ENCODE measurements at regions not wholly inside any gene's neighbourhood (a gene's known extent, or its start where the extent isn't known, plus 50 kb on each side); places are given as distances from the start of the nearest gene placed in this dataset.
"Not testable (repeated sequence)": the region's sequence is repeated elsewhere in the genome, so short reads cannot be mapped to it uniquely, and the experiment has no call there.

DNA sequence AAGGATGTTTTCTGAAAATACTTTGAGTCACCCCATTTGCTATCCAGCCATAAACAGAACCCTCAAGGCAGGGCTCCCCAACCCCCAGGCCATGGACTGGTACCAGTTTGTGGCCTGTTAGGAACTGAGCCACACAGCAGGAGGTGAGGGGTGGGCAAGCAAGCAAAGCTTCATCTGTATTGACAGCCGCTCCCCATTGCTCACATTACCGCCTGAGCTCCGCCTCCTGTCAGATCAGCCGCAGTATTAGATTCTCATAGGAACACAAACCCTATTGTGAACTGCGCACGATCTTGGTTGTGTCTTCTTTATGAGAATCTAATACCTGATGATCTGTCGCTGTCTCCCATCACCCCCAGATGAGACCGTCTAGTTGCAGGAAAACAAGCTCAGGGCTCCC, 543.8 kb downstream of the CBLN4 start:
- Histone ChIP-seq H3K27me3 (ENCODE audit: control insufficient read depth, insufficient read depth, low read length) (no peaks in the 10 kb centered on the region), H3K4me3 (ENCODE audit: insufficient read depth, low read depth, low read length) (no peak overlapping the region), H3K36me3 (replicated peaks; ENCODE audit: control insufficient read depth, insufficient read depth, low read length) (no peaks in the 10 kb centered on the region)
- no peak for DNase-seq

GRCh38 chr20:55456316-55456940, 548.9 kb downstream of the CBLN4 start:
- no peaks in the 10 kb centered on the region for H3K27me3 ChIP-seq (ENCODE audit: control insufficient read depth, insufficient read depth, low read length)
- no peak for DNase-seq
- no peaks in the 10 kb centered on the region for H3K36me3 ChIP-seq (replicated peaks; ENCODE audit: control insufficient read depth, insufficient read depth, low read length)
- H3K4me3 ChIP-seq (ENCODE audit: insufficient read depth, low read depth, low read length), result no peak overlapping the region

DNA sequence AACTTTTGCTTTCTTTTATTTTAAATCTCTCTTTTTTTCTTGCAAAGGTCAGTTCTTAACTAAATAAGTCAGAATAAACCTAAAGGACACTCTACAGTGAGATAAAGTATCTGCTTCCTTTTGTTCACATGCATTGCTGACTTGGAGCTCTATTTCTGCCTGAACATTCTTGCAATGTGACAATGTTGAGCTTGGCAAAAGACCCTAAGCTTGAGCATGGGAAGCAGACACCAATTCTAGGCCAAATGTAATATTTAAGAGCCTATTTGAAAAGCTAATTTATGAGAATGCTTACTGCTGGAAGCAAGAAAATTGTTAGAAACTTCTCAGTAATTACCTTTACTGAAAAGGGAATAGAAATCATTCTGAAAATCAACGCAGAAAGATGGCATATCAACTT, 556.2 kb downstream of the CBLN4 start:
- no peak for DNase-seq
- Histone ChIP-seq H3K36me3 (replicated peaks; ENCODE audit: control insufficient read depth, insufficient read depth, low read length) (no peaks in the 10 kb centered on the region), H3K4me3 (ENCODE audit: insufficient read depth, low read depth, low read length) (no peak overlapping the region), H3K27me3 (ENCODE audit: control insufficient read depth, insufficient read depth, low read length) (no peaks in the 10 kb centered on the region)

GRCh38 chr20:55446301-55446700, 559.0 kb downstream of the CBLN4 start:
- Histone ChIP-seq H3K27me3 (ENCODE audit: control insufficient read depth, insufficient read depth, low read length) (no peaks in the 10 kb centered on the region), H3K36me3 (replicated peaks; ENCODE audit: control insufficient read depth, insufficient read depth, low read length) (no peaks in the 10 kb centered on the region), H3K4me3 (ENCODE audit: insufficient read depth, low read depth, low read length) (no peak overlapping the region)
- DNase-seq, result no peak

DNA sequence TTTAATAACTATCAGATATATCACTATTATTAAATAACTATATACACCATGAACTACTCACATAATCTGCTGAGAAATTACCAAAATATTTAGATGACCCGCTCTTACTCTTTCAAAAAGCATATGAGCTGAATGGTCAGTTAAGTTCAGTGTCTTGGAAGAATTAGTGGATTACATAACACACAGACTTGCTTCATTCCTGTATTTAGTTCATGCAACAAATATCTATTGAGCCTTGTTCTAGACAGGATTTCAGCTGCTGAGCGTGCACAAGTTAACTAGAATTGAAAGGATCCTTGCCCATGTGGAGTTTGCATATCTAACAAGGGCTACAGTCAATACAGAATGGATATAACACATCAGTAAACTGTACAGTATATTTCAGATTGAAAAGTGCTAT, 566.2 kb downstream of the CBLN4 start:
- Histone ChIP-seq H3K27me3 (ENCODE audit: control insufficient read depth, insufficient read depth, low read length) (no peaks in the 10 kb centered on the region), H3K4me3 (ENCODE audit: insufficient read depth, low read depth, low read length) (no peak overlapping the region), H3K36me3 (replicated peaks; ENCODE audit: control insufficient read depth, insufficient read depth, low read length) (no peaks in the 10 kb centered on the region)
- DNase-seq, result no peak

- H3K4me3 ChIP-seq (ENCODE audit: insufficient read depth, low read depth, low read length), result no peak overlapping the region
- H3K36me3 ChIP-seq (replicated peaks; ENCODE audit: control insufficient read depth, insufficient read depth, low read length), result no peaks in the 10 kb centered on the region
- no peak for DNase-seq
- no peaks in the 10 kb centered on the region for H3K27me3 ChIP-seq (ENCODE audit: control insufficient read depth, insufficient read depth, low read length)
Measured at GRCh38 chr20:55437798-55438415, 567.4 kb downstream of the CBLN4 start.

DNA sequence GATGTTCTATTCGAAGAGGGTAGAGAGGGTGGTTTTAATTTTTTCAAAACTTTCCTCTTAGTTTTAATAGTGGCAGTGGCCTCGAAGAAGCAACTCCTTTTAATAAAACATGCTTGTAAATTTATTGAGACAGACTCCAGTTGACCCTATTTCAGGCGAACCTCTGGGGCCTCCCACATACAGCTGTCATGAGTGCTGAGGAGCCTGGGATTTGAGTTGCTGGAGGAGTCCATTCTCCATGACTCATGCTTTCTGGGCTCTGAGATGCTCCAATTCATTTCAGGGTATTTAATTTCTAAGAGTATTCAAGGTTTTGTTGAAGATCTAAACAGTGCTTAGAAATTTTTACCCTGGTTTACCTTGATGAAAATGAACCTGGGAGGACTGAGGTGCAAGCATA, 580.4 kb downstream of the CBLN4 start:
- H3K4me3 ChIP-seq (ENCODE audit: insufficient read depth, low read depth, low read length), result no peak overlapping the region
- H3K36me3 ChIP-seq (replicated peaks; ENCODE audit: control insufficient read depth, insufficient read depth, low read length), result no peaks in the 10 kb centered on the region
- H3K27me3 ChIP-seq (ENCODE audit: control insufficient read depth, insufficient read depth, low read length), result no peaks in the 10 kb centered on the region
- no peak for DNase-seq

- Histone ChIP-seq H3K4me3 (ENCODE audit: insufficient read depth, low read depth, low read length) (no peak overlapping the region), H3K36me3 (replicated peaks; ENCODE audit: control insufficient read depth, insufficient read depth, low read length) (no peaks in the 10 kb centered on the region), H3K27me3 (ENCODE audit: control insufficient read depth, insufficient read depth, low read length) (no peaks in the 10 kb centered on the region)
- DNase-seq, result no peak
Measured at GRCh38 chr20:55424476-55424875, 580.8 kb downstream of the CBLN4 start.

GRCh38 chr20:55417836-55418235, 587.5 kb downstream of the CBLN4 start:
- Histone ChIP-seq H3K4me3 (ENCODE audit: insufficient read depth, low read depth, low read length) (no peak overlapping the region), H3K27me3 (ENCODE audit: control insufficient read depth, insufficient read depth, low read length) (no peaks in the 10 kb centered on the region), H3K36me3 (replicated peaks; ENCODE audit: control insufficient read depth, insufficient read depth, low read length) (no peaks in the 10 kb centered on the region)
- no peak for DNase-seq

- H3K4me3 ChIP-seq (ENCODE audit: insufficient read depth, low read depth, low read length), result no peak overlapping the region
- DNase-seq, result peak; percentile 49
- H3K36me3 ChIP-seq (replicated peaks; ENCODE audit: control insufficient read depth, insufficient read depth, low read length), result no peaks in the 10 kb centered on the region
- no peaks in the 10 kb centered on the region for H3K27me3 ChIP-seq (ENCODE audit: control insufficient read depth, insufficient read depth, low read length)
Measured at GRCh38 chr20:55415567-55416142, 589.7 kb downstream of the CBLN4 start.

- not testable (repeated sequence) for H3K27me3 ChIP-seq (ENCODE audit: control insufficient read depth, insufficient read depth, low read length); DNase-seq; H3K4me3 ChIP-seq (ENCODE audit: insufficient read depth, low read depth, low read length); H3K36me3 ChIP-seq (replicated peaks; ENCODE audit: control insufficient read depth, insufficient read depth, low read length)
Measured at GRCh38 chr20:55412508-55412907, 592.8 kb downstream of the CBLN4 start.

GRCh38 chr20:55406891-55407290, 598.4 kb downstream of the CBLN4 start:
- no peaks in the 10 kb centered on the region for H3K36me3 ChIP-seq (replicated peaks; ENCODE audit: control insufficient read depth, insufficient read depth, low read length)
- H3K27me3 ChIP-seq (ENCODE audit: control insufficient read depth, insufficient read depth, low read length), result no peaks in the 10 kb centered on the region
- no peak for DNase-seq
- H3K4me3 ChIP-seq (ENCODE audit: insufficient read depth, low read depth, low read length), result no peak overlapping the region

GRCh38 chr20:55394592-55394991, 610.7 kb downstream of the CBLN4 start:
- DNase-seq, result no peak
- Histone ChIP-seq H3K36me3 (replicated peaks; ENCODE audit: control insufficient read depth, insufficient read depth, low read length) (no peaks in the 10 kb centered on the region), H3K4me3 (ENCODE audit: insufficient read depth, low read depth, low read length) (no peak overlapping the region), H3K27me3 (ENCODE audit: control insufficient read depth, insufficient read depth, low read length) (no peaks in the 10 kb centered on the region)

GRCh38 chr20:55390791-55391190, 614.5 kb downstream of the CBLN4 start:
- no peaks in the 10 kb centered on the region for H3K36me3 ChIP-seq (replicated peaks; ENCODE audit: control insufficient read depth, insufficient read depth, low read length)
- H3K27me3 ChIP-seq (ENCODE audit: control insufficient read depth, insufficient read depth, low read length), result no peaks in the 10 kb centered on the region
- no peak overlapping the region for H3K4me3 ChIP-seq (ENCODE audit: insufficient read depth, low read depth, low read length)
- DNase-seq, result no peak

DNA sequence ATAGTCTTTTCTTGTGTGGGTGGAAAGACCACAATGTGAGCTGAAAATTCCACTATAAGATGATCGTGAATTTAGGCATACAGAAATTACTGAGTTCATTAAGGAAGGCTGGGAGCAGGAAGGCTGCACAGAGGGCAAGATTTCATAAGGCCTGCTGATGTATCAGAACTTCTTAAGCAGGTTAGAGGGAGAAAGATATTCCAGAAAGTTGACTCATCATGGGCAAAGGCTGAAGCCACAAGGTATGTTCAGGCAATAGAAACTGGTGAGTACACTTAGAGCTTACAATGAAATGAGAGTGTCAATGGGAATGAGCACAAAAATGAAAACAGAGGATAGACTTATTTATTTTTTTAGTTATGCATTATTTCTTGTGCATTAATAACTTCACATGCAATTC, 618.6 kb downstream of the CBLN4 start:
- no peak for DNase-seq
- H3K36me3 ChIP-seq (replicated peaks; ENCODE audit: control insufficient read depth, insufficient read depth, low read length), result no peaks in the 10 kb centered on the region
- no peaks in the 10 kb centered on the region for H3K27me3 ChIP-seq (ENCODE audit: control insufficient read depth, insufficient read depth, low read length)
- H3K4me3 ChIP-seq (ENCODE audit: insufficient read depth, low read depth, low read length), result no peak overlapping the region
